Fibroblast of lung (primary cell): ENCODE measurements at regions not wholly inside any gene's neighbourhood (a gene's known extent, or its start where the extent isn't known, plus 50 kb on each side); places are given as distances from the start of the nearest gene placed in this dataset.

Source experiments
- CTCF ChIP-seq, 2 donors: IDR thresholded peaks in 1 of 2; conservative IDR thresholded peaks in 1 of 2; 1 replicate in 1 of 2; 2 replicates in 1 of 2; pipeline ENCODE4 v1.5.1; 2011 to 2012; ENCODE audit warnings: low read length in 2 of 2, control low read depth in 1 of 2, inconsistent platforms in 1 of 2, low read depth in 1 of 2, mild to moderate bottlenecking in 1 of 2
- EZH2 ChIP-seq: IDR thresholded peaks from 2 replicates; pipeline ENCODE4 v1.5.1; 2012; ENCODE audit warnings: low read length, control low read depth, mild to moderate bottlenecking; ENCODE audit errors: missing control alignments

GRCh38 chr19:27720155-27720554 lies 1492.8 kb downstream of the UQCRFS1 start:
- TF ChIP-seq EZH2, result no peak
- no peak for TF ChIP-seq CTCF (conservative IDR thresholded peaks at IDR 0.05 in 1 of 2, IDR thresholded peaks at IDR 0.05 in 1 of 2; ENCODE audit: low read depth in 1 of 2, low read length in 2 of 2)
